K562 (cell line): ENCODE measurements at regions not wholly inside any gene's neighbourhood (a gene's known extent, or its start where the extent isn't known, plus 50 kb on each side); places are given as distances from the start of the nearest gene placed in this dataset.

Experiments
- ATAC-seq: fragments of 200-7000 bp; cut with Tn5 transposase; 3 replicates; pipeline ENCODE4 v1.9.1; 2020; ENCODE audit warnings: moderate library complexity
- BruUV-seq: library from RNA; stranded (reverse); fragments of 400-500 nt; replicated peaks from 2 replicates; lab custom pipeline; 2021; lab: Mats Ljungman, UMichigan
- CTCF ChIA-PET: fragments of 300-600 bp; formaldehyde crosslinking; extraction: SDS; loops from one replicate; lab custom pipeline; 2021; ENCODE audit warnings: low intra/inter-chr PET ratio; lab: Yijun Ruan, JAX
- POLR2A ChIA-PET: fragments of 300-600, 350-650 bp; sonication (Branson Sonifier 250); formaldehyde crosslinking; extraction: SDS; loops from one replicate; lab custom pipeline; 2021; ENCODE audit warnings: antibody characterized with exemption, inconsistent platforms; lab: Yijun Ruan, JAX
- DNase-seq, 4 experiments: peaks; one replicate each; pipeline versions ENCODE4 v3.0.0 to v3.0.0-alpha.2; 2011 to 2018; ENCODE audit warnings: low spot score in 3 of 4, mixed read lengths in 3 of 4; ENCODE audit errors: extremely low read depth in 1 of 4
- FAIRE-seq: peaks from 2 replicates; lab custom pipeline; 2011; peaks lifted over from hg19 to GRCh38; lab: Jason Lieb, UNC
- H2AFZ ChIP-seq: 2 replicates; pipeline ENCODE4 v1.6.0; 2011; ENCODE audit warnings: low read depth, low read length, control low read depth, inconsistent platforms
- H3K27ac ChIP-seq: fragments of 200-600 bp; 3 replicates; pipeline ENCODE4 v1.8.0; 2011; ENCODE audit warnings: low read depth, mild to moderate bottlenecking, control low read depth, inconsistent platforms, low read length, moderate library complexity, mixed read lengths; ENCODE audit errors: extremely low read depth
- H3K27me3 ChIP-seq, 2 experiments: fragments of 300-600 bp in 1 of 2; 2 replicates in 1 of 2; 3 replicates in 1 of 2; pipeline versions ENCODE4 v1.6.0 to v1.8.0; 2011; ENCODE audit warnings: inconsistent platforms in 2 of 2, low read length in 2 of 2, mild to moderate bottlenecking in 1 of 2, mixed read lengths in 1 of 2, moderate library complexity in 1 of 2; ENCODE audit not compliant: control insufficient read depth in 2 of 2, insufficient read depth in 2 of 2
- H3K36me3 ChIP-seq: fragments of 300-600 bp; 3 replicates; pipeline ENCODE4 v1.8.0; 2011; ENCODE audit warnings: mild to moderate bottlenecking, low read length, inconsistent platforms; ENCODE audit not compliant: control insufficient read depth, insufficient read depth
- H3K4me1 ChIP-seq, 2 experiments: fragments of 200-600 bp in 1 of 2; replicated peaks in 1 of 2; 2 replicates in 1 of 2; 3 replicates in 1 of 2; pipeline versions ENCODE4 v1.5.1 to v1.8.0; 2011; ENCODE audit warnings: inconsistent platforms in 2 of 2, low read length in 2 of 2, mild to moderate bottlenecking in 1 of 2, mixed read lengths in 1 of 2, moderate library complexity in 1 of 2; ENCODE audit not compliant: control insufficient read depth in 2 of 2, insufficient read depth in 2 of 2
- H3K4me2 ChIP-seq: 2 replicates; pipeline ENCODE4 v1.6.1; 2011; ENCODE audit warnings: low read length, control low read depth, inconsistent platforms, mixed read lengths; ENCODE audit not compliant: insufficient read depth
- H3K4me3 ChIP-seq: fragments of 200-600 bp; sonication (generic), shearing (Covaris generic); 2 replicates; pipeline ENCODE4 v1.5.1; 2016; ENCODE audit warnings: control low read depth, inconsistent platforms
- H3K79me2 ChIP-seq: fragments of 200-600 bp; 3 replicates; pipeline ENCODE4 v1.8.0; 2011; ENCODE audit warnings: low read length, inconsistent platforms; ENCODE audit not compliant: control insufficient read depth, insufficient read depth
- H3K9ac ChIP-seq, 2 experiments: 2 replicates each; pipeline versions ENCODE4 v1.6.0 to v1.6.1; 2011; ENCODE audit warnings: low read depth in 2 of 2, low read length in 2 of 2, control low read depth in 1 of 2, inconsistent platforms in 1 of 2, mild to moderate bottlenecking in 1 of 2, mixed read lengths in 1 of 2; ENCODE audit not compliant: insufficient read depth in 1 of 2
- H3K9me1 ChIP-seq: one replicate; pipeline ENCODE4 v1.6.0; 2011; ENCODE audit warnings: inconsistent platforms, mild to moderate bottlenecking, low read length, moderate library complexity; ENCODE audit not compliant: control insufficient read depth, insufficient read depth
- H3K9me3 ChIP-seq: replicated peaks from 2 replicates; pipeline ENCODE4 v1.5.1; 2011; ENCODE audit warnings: low read depth, low read length, inconsistent platforms; ENCODE audit not compliant: control insufficient read depth, insufficient read depth
- H4K20me1 ChIP-seq: replicated peaks from 2 replicates; pipeline ENCODE4 v1.6.1; 2011; ENCODE audit warnings: low read length, inconsistent platforms, mixed read lengths; ENCODE audit not compliant: control insufficient read depth, insufficient read depth
- CBX2 ChIP-seq: fragments of 200-600 bp; sonication (generic); IDR thresholded peaks from one replicate; pipeline ENCODE4 v1.6.1; 2012; ENCODE audit warnings: mild to moderate bottlenecking, low read length, inconsistent platforms; ENCODE audit not compliant: insufficient read depth, poor library complexity, severe bottlenecking
- EP300 ChIP-seq: IDR thresholded peaks from 2 replicates; pipeline ENCODE4 v1.6.1; 2012; ENCODE audit warnings: low read length, improper control_type of control experiment
- HNRNPK ChIP-seq: fragments of 200-400 bp; formaldehyde crosslinking; IDR thresholded peaks from one replicate; pipeline ENCODE4 v1.6.1; 2018; ENCODE audit warnings: mild to moderate bottlenecking, low read depth, low read length; ENCODE audit not compliant: poor library complexity, severe bottlenecking
- KAT7 ChIP-seq: sonication (generic); formaldehyde crosslinking; IDR thresholded peaks from 2 replicates; pipeline ENCODE4 v1.8.0; 2022; ENCODE audit warnings: missing genetic modification reagents, mild to moderate bottlenecking, borderline replicate concordance
- POLR2AphosphoS2 ChIP-seq: IDR thresholded peaks from 2 replicates; pipeline ENCODE4 v1.6.1; 2012; ENCODE audit warnings: low read length, improper control_type of control experiment
- PREB ChIP-seq: sonication (generic); formaldehyde crosslinking; IDR thresholded peaks from 2 replicates; pipeline ENCODE4 v1.8.1; 2023; ENCODE audit warnings: mild to moderate bottlenecking, missing genetic modification reagents
- SMAD1 ChIP-seq: fragments of 150-350 bp; IDR thresholded peaks from 2 replicates; pipeline ENCODE4 v1.6.1; 2014; ENCODE audit warnings: low read length, low read depth; ENCODE audit not compliant: partially characterized antibody
- TFAP4 ChIP-seq: sonication (generic); formaldehyde crosslinking; IDR thresholded peaks from 2 replicates; pipeline ENCODE4 v1.8.0; 2022; ENCODE audit warnings: missing genetic modification reagents, mild to moderate bottlenecking, moderate library complexity, borderline replicate concordance
- ZBTB33 ChIP-seq: sonication (generic); formaldehyde crosslinking; IDR thresholded peaks from 2 replicates; pipeline ENCODE4 v1.8.1; 2023; ENCODE audit warnings: mild to moderate bottlenecking, missing genetic modification reagents
- ZNF583 ChIP-seq: fragments of 250-450 bp; sonication (Bioruptor Pico); IDR thresholded peaks from 2 replicates; pipeline ENCODE4 v1.4.0; 2020
- ZNF668 ChIP-seq: fragments of 250-450 bp; sonication (Bioruptor Pico); IDR thresholded peaks from 2 replicates; pipeline ENCODE4 v1.8.0; 2022; ENCODE audit warnings: mild to moderate bottlenecking, inconsistent platforms
- ZNF780A ChIP-seq: fragments of 250-450 bp; sonication (Bioruptor Pico); IDR thresholded peaks from 2 replicates; pipeline ENCODE4 v1.5.0; 2021; ENCODE audit warnings: mild to moderate bottlenecking
- WGBS: fragments of 100-300 bp; shearing (Covaris generic); methylation state at CpG from one replicate; pipeline ENCODE4 v1.1.6; 2016; ENCODE audit warnings: low coverage, mixed read lengths; ENCODE audit not compliant: insufficient coverage; ENCODE audit errors: missing lambda C conversion rate; 5-methylcytosine and 5-hydroxymethylcytosine counted together
- in situ Hi-C: fragments of 300-500 bp; cut with MboI; formaldehyde crosslinking; loops from 4 replicates; pipeline ENCODE4 v1.15.0; 2018; ENCODE audit warnings: inconsistent platforms, mixed read lengths
- intact Hi-C: fragments of 100-400 bp; cut with micrococcal nuclease; formaldehyde crosslinking; loops from 2 replicates; pipeline ENCODE4 v1.14.2; 2022

- TF ChIP-seq ZNF583 (CRISPR knock-in tag): no peak
- TF ChIP-seq KAT7 (CRISPR knock-in tag): no peak
- TF ChIP-seq, all 486 proteins: peak for 0
These were observed 141.9 kb upstream of the NETO1 start (continued) for GRCh38 chr18:73009691-73010090.

GRCh38 chr18:73007915-73008308 lies 140.1 kb upstream of the NETO1 start:
- Histone ChIP-seq H3K4me3 (no peak overlapping the region), H3K36me3 (no peaks in the 10 kb centered on the region), H3K27me3 (no peaks in the 10 kb centered on the region), H3K9me1 (no peaks in the 10 kb centered on the region), H3K9ac (no peak overlapping the region), H3K4me2 (no peak overlapping the region), H3K79me2 (no peaks in the 10 kb centered on the region), H3K27ac (no peak overlapping the region), H4K20me1 (no peaks in the 10 kb centered on the region), H2AFZ (no peak overlapping the region), H3K4me1 (no peaks in the 10 kb centered on the region), H3K9me3 (no peaks in the 10 kb centered on the region)
- POLR2A ChIA-PET: no interaction called here
- in situ Hi-C loops (no loop called here), intact Hi-C loops (no loop called here)
- TF ChIP-seq POLR2AphosphoS2 (no peak), CBX2 (no peak), TFAP4 (no peak), PREB (CRISPR knock-in tag) (no peak), HNRNPK (no peak), EP300 (no peak), ZNF780A (no peak), ZBTB33 (CRISPR knock-in tag) (no peak), ZNF668 (no peak), SMAD1 (no peak)
- WGBS: 0% methylated on average over 2 of the region's 4 CpGs
- no peak for ATAC-seq
- FAIRE-seq: no peak
- no TSS peak for BruUV-seq
- DNase-seq: no peak
- CTCF ChIA-PET: no interaction called here
